GM12878 (cell line): ENCODE measurements at regions not wholly inside any gene's neighbourhood (a gene's known extent, or its start where the extent isn't known, plus 50 kb on each side); places are given as distances from the start of the nearest gene placed in this dataset.
"Not testable (repeated sequence)": the region's sequence is repeated elsewhere in the genome, so short reads cannot be mapped to it uniquely, and the experiment has no call there.

Experiments used
- BRCA1 ChIP-seq: IDR thresholded peaks from 2 replicates; pipeline ENCODE4 v1.6.1; 2011; ENCODE audit warnings: low read depth, low read length, improper control_type of control experiment
- DPF2 ChIP-seq: fragments of 450-650 bp; IDR thresholded peaks from 2 replicates; pipeline ENCODE4 v1.6.1; 2017; ENCODE audit warnings: mild to moderate bottlenecking
- NBN ChIP-seq: fragments of 450-650 bp; IDR thresholded peaks from 2 replicates; pipeline ENCODE4 v1.6.1; 2016
- TF ChIP-seq, protein P1 (sequence below): fragments of 450-650 bp; IDR thresholded peaks from 2 replicates; pipeline ENCODE4 v1.6.1; 2016; ENCODE audit warnings: mild to moderate bottlenecking
- TF ChIP-seq, protein P2 (sequence below): fragments of 450-650 bp; IDR thresholded peaks from 2 replicates; pipeline ENCODE4 v1.6.1; 2017; ENCODE audit warnings: mild to moderate bottlenecking
- TF ChIP-seq, protein P3 (sequence below), 3 experiments: IDR thresholded peaks in 2 of 3; conservative IDR thresholded peaks in 1 of 3; 2 replicates each; pipeline ENCODE4 v1.5.1; 2011; ENCODE audit warnings: low read depth in 3 of 3, low read length in 3 of 3, mild to moderate bottlenecking in 3 of 3, control low read depth in 2 of 3, moderate library complexity in 2 of 3, inconsistent platforms in 1 of 3, mixed read lengths in 1 of 3; ENCODE audit not compliant: control insufficient read depth in 2 of 3, insufficient read depth in 1 of 3; ENCODE audit errors: extremely low read depth in 1 of 3
- TF ChIP-seq, protein P4 (sequence below): IDR thresholded peaks from 2 replicates; pipeline ENCODE4 v1.6.1; 2011; ENCODE audit warnings: borderline replicate concordance, low read depth, mild to moderate bottlenecking, moderate library complexity, low read length; ENCODE audit not compliant: insufficient read depth, poor library complexity, severe bottlenecking
- TF ChIP-seq, protein P5 (sequence below): fragments of 450-650 bp; formaldehyde crosslinking; IDR thresholded peaks from 2 replicates; pipeline ENCODE4 v1.5.0; 2022; ENCODE audit warnings: mild to moderate bottlenecking, missing genetic modification characterization
- TF ChIP-seq, protein P6 (sequence below): IDR thresholded peaks from 2 replicates; pipeline ENCODE4 v1.6.1; 2012; ENCODE audit warnings: low read length, inconsistent platforms

DNA sequence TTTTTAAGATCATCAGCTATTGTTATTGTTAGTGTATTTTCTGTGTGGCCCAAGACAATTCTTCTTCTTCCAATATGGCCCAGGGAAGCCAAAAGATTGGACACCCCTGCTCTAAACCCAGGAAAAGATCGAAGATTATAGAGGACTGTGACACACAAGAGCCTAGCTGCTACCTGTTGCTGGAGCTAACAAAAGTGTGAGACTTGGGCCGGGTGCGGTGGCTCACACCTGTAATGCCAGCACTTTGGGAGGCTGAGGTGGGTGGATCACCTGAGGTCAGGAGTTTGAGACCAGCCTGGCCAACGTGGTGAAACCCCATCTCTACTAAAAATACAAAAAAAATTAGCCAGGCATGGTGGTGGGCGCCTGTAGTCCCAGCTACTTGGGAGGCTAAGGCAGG is 91.9 kb upstream of the SLC45A1 start:
- not testable (repeated sequence) for TF ChIP-seq NBN, DPF2, BRCA1
- TF ChIP-seq, protein P1, sequence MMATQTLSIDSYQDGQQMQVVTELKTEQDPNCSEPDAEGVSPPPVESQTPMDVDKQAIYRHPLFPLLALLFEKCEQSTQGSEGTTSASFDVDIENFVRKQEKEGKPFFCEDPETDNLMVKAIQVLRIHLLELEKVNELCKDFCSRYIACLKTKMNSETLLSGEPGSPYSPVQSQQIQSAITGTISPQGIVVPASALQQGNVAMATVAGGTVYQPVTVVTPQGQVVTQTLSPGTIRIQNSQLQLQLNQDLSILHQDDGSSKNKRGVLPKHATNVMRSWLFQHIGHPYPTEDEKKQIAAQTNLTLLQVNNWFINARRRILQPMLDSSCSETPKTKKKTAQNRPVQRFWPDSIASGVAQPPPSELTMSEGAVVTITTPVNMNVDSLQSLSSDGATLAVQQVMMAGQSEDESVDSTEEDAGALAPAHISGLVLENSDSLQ: not testable (repeated sequence)
- TF ChIP-seq, protein P2, sequence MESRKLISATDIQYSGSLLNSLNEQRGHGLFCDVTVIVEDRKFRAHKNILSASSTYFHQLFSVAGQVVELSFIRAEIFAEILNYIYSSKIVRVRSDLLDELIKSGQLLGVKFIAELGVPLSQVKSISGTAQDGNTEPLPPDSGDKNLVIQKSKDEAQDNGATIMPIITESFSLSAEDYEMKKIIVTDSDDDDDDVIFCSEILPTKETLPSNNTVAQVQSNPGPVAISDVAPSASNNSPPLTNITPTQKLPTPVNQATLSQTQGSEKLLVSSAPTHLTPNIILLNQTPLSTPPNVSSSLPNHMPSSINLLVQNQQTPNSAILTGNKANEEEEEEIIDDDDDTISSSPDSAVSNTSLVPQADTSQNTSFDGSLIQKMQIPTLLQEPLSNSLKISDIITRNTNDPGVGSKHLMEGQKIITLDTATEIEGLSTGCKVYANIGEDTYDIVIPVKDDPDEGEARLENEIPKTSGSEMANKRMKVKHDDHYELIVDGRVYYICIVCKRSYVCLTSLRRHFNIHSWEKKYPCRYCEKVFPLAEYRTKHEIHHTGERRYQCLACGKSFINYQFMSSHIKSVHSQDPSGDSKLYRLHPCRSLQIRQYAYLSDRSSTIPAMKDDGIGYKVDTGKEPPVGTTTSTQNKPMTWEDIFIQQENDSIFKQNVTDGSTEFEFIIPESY: not testable (repeated sequence)
- TF ChIP-seq, protein P3, sequence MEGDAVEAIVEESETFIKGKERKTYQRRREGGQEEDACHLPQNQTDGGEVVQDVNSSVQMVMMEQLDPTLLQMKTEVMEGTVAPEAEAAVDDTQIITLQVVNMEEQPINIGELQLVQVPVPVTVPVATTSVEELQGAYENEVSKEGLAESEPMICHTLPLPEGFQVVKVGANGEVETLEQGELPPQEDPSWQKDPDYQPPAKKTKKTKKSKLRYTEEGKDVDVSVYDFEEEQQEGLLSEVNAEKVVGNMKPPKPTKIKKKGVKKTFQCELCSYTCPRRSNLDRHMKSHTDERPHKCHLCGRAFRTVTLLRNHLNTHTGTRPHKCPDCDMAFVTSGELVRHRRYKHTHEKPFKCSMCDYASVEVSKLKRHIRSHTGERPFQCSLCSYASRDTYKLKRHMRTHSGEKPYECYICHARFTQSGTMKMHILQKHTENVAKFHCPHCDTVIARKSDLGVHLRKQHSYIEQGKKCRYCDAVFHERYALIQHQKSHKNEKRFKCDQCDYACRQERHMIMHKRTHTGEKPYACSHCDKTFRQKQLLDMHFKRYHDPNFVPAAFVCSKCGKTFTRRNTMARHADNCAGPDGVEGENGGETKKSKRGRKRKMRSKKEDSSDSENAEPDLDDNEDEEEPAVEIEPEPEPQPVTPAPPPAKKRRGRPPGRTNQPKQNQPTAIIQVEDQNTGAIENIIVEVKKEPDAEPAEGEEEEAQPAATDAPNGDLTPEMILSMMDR (IDR thresholded peaks at IDR 0.05 in 2 of 3, conservative IDR thresholded peaks at IDR 0.05 in 1 of 3; ENCODE audit: control insufficient read depth in 2 of 3, extremely low read depth in 1 of 3, insufficient read depth in 1 of 3, low read depth in 3 of 3, low read length in 3 of 3): not testable (repeated sequence)
- TF ChIP-seq, protein P4, sequence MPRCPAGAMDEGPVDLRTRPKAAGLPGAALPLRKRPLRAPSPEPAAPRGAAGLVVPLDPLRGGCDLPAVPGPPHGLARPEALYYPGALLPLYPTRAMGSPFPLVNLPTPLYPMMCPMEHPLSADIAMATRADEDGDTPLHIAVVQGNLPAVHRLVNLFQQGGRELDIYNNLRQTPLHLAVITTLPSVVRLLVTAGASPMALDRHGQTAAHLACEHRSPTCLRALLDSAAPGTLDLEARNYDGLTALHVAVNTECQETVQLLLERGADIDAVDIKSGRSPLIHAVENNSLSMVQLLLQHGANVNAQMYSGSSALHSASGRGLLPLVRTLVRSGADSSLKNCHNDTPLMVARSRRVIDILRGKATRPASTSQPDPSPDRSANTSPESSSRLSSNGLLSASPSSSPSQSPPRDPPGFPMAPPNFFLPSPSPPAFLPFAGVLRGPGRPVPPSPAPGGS: not testable (repeated sequence)
- TF ChIP-seq, protein P5, sequence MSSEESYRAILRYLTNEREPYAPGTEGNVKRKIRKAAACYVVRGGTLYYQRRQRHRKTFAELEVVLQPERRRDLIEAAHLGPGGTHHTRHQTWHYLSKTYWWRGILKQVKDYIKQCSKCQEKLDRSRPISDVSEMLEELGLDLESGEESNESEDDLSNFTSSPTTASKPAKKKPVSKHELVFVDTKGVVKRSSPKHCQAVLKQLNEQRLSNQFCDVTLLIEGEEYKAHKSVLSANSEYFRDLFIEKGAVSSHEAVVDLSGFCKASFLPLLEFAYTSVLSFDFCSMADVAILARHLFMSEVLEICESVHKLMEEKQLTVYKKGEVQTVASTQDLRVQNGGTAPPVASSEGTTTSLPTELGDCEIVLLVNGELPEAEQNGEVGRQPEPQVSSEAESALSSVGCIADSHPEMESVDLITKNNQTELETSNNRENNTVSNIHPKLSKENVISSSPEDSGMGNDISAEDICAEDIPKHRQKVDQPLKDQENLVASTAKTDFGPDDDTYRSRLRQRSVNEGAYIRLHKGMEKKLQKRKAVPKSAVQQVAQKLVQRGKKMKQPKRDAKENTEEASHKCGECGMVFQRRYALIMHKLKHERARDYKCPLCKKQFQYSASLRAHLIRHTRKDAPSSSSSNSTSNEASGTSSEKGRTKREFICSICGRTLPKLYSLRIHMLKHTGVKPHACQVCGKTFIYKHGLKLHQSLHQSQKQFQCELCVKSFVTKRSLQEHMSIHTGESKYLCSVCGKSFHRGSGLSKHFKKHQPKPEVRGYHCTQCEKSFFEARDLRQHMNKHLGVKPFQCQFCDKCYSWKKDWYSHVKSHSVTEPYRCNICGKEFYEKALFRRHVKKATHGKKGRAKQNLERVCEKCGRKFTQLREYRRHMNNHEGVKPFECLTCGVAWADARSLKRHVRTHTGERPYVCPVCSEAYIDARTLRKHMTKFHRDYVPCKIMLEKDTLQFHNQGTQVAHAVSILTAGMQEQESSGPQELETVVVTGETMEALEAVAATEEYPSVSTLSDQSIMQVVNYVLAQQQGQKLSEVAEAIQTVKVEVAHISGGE (CRISPR knock-in tag): not testable (repeated sequence)
- TF ChIP-seq, protein P6, sequence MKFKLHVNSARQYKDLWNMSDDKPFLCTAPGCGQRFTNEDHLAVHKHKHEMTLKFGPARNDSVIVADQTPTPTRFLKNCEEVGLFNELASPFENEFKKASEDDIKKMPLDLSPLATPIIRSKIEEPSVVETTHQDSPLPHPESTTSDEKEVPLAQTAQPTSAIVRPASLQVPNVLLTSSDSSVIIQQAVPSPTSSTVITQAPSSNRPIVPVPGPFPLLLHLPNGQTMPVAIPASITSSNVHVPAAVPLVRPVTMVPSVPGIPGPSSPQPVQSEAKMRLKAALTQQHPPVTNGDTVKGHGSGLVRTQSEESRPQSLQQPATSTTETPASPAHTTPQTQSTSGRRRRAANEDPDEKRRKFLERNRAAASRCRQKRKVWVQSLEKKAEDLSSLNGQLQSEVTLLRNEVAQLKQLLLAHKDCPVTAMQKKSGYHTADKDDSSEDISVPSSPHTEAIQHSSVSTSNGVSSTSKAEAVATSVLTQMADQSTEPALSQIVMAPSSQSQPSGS: not testable (repeated sequence)
